CD4-positive, alpha-beta T cell treated with Interleukin-4 for 4 hours (primary cell): ENCODE measurements at regions not wholly inside any gene's neighbourhood (a gene's known extent, or its start where the extent isn't known, plus 50 kb on each side); places are given as distances from the start of the nearest gene placed in this dataset.
"Not testable (repeated sequence)": the region's sequence is repeated elsewhere in the genome, so short reads cannot be mapped to it uniquely, and the experiment has no call there.

Source experiments
- DNase-seq: peaks from one replicate; pipeline ENCODE4 v3.0.0-alpha.2; 2020

GRCh38 chr21:13907385-13907784 is 297.8 kb downstream of the POTED start:
- not testable (repeated sequence) for DNase-seq

DNA sequence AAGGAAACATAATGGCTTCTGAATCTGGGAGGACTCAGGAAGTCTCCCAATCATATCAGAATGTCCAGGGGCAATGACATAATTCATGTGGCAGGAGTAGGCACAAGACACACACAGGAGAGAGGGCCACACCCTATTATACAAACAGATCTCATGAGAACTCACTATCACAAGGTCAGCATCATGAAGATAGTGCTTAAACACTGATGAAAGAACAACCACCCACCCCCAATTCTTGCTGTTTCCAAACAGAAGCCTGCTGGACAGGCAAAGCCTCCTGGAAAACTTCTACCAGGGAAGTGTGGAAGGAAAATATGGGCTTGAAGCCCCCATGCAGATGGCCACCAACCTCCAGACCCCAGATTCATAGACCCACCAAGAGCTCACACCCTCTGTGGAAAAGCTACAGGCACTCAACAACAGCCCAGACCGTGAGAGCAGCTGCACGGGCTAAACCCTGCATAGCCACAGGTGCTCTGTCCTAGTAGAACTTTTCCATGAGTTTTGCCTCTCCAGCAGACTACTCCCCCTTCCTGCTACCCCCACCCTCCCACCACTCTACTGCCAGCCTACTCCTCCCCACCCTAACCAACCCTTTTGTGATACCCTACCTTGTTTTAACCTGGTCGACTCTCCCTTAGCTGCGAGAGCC is 287.1 kb downstream of the POTED start:
- DNase-seq = not testable (repeated sequence)

- DNase-seq = not testable (repeated sequence)
These were observed 284.0 kb downstream of the POTED start for GRCh38 chr21:13893617-13894016.

- DNase-seq = not testable (repeated sequence)
These were observed 283.4 kb downstream of the POTED start for GRCh38 chr21:13893025-13893424.

DNA sequence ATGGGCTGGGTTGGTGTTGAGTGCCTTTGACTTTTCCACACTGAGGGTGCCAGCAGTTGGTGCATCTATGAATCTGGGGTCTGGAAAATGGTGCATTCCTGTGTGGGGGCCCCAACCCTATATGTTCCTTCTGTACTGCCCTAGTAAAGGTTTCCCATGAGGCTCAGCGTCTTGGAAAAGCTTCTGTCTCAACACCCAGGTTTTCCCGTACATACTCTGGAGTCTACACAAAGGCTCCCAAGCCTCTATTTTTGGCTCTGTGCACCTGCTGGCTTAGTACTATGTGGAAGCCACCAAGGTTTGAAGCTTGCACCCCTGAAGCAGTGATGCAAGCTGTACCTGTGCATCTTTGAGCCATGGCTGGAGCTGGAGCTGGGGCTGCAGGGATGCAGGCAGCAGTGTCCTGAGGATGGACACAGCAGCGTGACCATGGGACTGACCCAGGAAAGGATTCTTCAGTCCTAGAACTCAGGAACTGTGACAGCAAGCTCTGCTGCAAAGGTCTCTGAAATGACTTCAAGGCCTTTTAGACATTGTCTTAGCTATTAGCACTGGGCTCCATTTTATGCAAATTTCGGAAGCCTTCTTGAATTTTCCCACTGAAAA is 282.7 kb downstream of the POTED start:
- DNase-seq = not testable (repeated sequence)

DNA sequence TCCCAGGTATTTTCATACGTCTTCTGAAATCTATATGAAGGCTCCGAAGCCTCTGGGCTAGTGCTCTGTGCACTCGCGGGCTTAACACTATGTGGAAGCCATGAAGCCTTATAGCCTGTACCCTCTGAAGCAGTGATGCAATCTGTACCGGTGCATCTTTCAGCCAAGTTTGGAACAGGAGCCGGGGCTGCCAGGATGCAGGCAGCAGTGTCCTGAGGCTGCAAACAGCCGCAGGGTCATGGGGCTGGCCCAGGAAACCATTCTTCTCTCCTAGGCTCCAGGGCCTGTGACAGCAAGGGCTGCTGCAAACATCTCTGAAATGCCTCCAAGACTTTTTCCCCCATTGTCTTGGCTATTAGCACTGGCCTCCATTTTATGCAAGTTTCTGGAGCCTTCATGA is 279.6 kb downstream of the POTED start:
- DNase-seq = not testable (repeated sequence)

DNA sequence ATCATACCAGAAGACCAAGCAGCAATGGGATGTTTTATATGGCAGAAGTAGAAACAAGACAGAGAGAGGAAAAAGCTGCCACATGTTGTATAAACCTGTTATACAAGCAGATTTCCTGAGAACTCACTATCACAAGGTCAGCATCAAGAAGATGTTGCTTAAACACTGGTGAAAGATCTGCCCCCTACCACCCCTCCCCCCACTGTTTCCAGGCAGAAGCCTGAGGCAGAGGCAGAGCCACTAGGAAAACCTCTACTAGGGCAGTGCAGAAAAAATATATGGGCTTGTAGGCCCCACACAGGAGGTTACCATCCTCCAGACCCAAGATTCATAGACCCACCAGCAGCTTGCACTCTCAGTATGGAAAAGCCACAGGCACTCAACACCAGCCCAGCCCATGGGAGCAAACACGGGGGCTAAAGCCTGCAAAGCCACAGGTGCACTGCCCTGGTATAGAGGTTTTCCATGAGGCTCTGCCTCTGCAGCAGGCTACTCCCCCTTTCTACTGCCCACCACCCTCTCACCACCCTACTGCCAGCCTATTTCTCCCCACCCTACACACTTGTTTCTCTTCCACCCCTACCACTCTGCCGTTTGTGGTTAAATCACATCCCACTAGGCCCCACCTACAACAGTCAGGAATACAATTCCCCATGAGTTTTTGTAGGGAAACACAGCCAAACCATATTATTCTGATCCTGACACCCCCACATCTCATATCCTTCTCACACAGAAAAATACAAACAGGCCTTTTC is 274.2 kb downstream of the POTED start:
- not testable (repeated sequence) for DNase-seq

DNA sequence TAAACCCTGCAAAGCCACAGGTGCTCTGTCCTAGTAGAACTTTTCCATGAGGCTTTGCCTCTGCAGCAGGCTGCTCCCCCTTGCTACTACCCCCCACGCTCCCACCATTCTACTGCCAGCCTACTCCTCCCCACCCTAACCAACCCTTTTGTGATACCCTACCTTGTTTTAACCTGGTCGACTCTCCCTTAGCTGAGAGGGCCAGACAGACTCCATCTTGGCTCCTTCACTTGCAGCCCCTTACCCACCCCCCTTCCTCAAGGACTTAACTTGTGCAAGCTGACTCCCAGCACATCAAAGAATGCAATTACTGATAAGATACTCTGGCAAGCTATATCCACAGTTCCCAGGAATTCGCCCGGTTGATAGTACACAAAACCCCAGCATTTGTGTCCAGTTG is 267.9 kb downstream of the POTED start:
- DNase-seq = not testable (repeated sequence)

DNA sequence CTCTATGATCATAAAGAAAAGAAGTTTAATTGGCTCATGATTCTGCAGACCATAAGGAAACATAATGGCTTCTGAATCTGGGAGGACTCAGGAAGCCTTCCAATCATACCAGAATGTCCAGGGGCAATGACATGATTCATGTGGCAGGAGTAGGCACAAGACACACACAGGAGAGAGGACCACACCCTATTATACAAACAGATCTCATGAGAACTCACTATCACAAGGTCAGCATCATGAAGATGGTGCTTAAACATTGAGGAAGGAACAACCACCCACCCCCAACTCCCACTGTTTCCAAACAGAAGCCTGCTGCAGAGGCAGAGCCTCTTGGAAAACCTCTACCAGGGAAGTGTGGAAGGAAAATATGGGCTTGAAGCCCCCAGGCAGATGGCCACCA is 267.4 kb downstream of the POTED start:
- not testable (repeated sequence) for DNase-seq

GRCh38 chr21:13874001-13874400 is 264.4 kb downstream of the POTED start:
- DNase-seq = not testable (repeated sequence)

DNA sequence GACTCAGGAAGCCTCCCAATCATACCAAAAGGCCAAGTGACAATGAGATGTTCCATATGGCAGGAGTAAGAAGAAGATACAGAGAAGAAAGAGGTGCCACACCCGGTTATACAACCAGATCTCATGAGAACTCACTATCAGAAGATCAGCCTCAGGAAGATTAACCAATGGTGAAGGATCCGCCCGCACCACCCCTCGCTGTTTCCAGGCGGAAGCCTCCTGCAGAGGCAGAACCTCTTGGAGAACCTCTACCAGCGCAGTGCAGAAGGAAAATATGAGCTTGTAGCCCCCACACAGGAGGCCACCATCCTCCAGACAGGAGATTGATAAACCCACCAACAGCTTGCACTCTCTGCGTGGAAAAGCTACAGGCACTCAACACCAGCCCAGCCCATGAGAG is 245.1 kb downstream of the POTED start:
- DNase-seq = no peak

DNA sequence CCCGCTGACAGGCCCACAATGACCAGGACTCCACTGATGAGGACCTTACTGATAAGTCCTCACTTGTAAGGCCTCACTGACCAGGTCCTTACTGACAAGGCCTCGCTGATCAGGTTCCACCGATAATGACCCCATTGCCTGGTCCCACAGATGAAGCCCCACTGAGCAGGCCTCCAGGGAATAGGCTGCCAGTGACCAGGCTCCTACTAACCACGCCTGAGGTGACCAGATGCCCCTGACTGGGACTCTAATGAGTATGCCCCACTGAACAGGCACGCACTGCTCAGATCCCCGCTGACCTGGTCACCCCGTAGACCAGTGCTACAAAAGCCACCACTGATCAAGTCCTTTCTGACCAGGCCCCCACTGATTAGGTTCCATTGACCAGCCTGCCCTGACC is 241.2 kb downstream of the POTED start:
- not testable (repeated sequence) for DNase-seq

DNA sequence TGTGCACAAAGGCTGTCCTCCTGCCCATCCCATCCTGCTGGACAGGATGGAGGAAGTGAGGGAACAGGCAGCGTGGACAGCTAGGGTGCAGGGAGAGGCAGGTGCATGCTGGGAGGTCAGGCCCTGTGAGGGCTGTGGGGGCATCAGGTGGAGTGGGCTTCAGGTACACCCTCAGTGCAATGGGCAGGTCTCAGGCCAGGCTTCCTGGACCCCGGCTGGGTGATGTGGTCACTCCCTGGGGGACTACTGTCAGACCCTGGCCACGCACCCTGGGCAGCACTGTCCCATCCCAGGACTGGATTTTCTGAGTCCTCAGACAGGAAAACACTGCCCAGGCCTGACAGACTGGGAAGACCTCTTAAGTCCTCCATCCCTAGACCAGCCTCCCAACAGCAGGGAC is 239.9 kb downstream of the POTED start:
- DNase-seq = not testable (repeated sequence)

GRCh38 chr21:13846718-13847117 is 237.1 kb downstream of the POTED start:
- DNase-seq = not testable (repeated sequence)

DNA sequence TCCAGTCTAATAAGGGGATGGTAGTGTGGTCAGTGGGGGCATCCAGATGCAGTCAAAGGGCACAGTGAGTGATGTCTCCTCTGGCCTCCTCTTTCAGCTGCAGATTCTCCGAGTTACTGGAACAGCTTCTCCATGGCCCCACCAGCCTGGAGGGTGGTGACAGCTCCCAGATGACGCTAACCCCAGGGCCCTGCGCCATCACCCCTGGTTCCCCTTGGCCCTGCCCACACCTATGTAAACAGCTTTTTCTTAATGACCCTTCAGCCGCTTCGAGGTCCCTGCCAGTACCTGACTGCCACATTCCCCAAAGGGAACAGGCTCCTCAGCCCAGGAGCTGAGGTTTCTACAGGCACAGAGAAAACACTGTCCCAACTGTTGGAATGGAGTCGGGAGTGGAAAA is 235.0 kb downstream of the POTED start:
- DNase-seq = not testable (repeated sequence)

DNA sequence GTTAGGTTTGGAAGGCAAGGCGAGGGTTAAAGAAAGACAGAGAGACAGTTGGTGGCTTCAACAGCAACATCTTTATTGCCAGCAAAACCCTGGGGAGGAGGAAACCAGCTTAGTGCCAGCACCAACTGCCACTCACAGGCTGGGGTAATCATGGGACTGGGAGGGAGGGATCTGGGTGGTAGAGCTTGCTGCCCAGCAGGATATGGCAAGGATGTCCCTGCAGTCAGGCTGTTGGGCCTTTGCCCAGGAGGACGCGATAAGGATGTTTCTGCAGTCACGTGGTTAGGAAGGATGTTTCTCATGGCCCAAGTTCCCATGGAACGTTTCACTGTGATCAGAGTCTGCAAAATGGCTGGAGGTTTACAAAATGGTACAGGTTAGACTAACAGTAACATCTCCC is 233.5 kb downstream of the POTED start:
- DNase-seq = not testable (repeated sequence)

DNA sequence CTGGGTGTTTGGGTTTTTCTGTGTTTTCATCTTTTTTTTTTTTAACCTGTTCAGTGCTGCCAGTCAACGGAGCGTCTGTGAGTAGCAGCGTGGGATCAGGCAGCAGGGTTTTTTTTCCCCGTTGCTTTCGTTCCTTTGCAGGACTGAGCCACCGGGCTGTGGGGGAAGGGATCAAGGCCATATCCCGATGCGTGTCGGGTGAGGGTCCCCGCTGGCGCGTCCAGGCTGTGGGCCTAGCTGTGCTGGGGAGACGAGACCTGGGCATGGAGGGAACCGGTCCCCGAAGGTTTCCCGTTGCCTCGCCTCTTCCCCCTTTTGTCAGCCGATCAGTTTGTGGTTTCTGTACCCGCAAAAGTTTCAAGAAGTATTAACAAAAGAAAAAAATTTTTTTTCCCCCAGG is 218.1 kb downstream of the POTED start:
- not testable (repeated sequence) for DNase-seq

GRCh38 chr21:13827201-13827600 is 217.6 kb downstream of the POTED start:
- DNase-seq = no peak

DNA sequence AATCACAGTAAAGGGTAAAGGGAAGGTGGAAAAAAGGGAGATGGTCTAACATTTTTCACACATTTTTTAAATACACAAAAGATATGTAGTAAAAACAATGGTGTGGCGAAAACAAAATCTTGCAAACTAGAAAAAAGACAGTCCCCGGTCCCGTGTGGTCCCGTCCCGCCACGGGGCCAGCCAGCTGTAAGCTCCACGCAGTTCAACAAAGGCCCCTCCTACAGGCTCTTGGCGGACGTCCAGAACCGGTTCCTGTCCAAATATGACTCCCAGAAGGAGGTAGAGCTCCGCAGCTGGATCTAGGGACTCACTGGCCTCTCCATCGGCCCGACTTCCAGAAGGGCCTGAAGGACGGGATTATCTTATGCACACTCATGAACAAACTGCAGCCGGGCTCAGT is 216.9 kb downstream of the POTED start:
- DNase-seq = not testable (repeated sequence)

DNA sequence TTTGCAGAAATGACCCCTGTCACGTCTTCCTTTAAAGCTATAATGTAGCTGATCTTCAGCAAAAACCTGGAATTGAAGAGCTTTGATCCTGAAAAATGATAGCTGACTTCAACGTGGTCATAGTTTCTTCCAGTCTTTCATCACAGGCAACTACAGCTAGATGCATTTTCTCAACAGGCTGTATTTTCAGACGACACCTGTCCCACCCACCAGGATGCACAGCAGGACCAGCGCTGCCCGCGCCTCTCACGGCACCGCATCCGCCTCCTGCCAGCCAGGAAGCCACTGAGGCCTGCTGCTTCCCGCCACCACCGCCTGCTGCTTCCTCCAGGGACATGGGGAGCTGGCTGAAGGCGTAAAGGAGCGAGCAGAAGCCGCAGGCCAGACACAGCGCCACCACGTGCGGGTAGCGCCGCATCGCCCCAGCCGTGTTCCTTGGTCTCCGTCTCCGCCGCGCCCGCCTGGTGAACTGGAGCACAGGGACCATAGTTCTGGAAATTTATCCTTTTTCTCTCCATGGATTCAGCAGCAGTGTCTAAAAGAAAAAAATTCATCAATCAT is 215.7 kb downstream of the POTED start:
- DNase-seq = not testable (repeated sequence)

GRCh38 chr21:13820286-13820685 is 210.7 kb downstream of the POTED start:
- not testable (repeated sequence) for DNase-seq

- DNase-seq = not testable (repeated sequence)
These were observed 202.6 kb downstream of the POTED start for GRCh38 chr21:13812191-13812590.

DNA sequence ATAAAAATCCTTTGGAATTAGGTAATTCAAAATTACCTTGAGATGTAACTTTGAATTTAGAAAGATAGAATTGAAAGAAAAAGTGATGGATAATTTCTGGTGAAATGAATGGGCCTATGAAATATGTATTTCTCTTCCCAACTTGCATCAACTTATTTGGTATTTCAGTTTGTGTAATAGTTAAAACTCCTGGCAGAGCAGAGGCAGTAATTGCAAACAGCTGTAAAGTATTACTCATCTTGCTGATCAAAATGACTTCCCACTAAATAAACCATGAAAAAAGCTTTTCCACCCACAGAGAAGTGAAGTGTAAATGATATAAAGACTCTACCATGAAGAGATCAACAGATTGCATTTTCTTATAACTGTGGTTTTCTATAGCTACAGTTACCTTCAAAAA is 201.0 kb downstream of the POTED start:
- not testable (repeated sequence) for DNase-seq

DNA sequence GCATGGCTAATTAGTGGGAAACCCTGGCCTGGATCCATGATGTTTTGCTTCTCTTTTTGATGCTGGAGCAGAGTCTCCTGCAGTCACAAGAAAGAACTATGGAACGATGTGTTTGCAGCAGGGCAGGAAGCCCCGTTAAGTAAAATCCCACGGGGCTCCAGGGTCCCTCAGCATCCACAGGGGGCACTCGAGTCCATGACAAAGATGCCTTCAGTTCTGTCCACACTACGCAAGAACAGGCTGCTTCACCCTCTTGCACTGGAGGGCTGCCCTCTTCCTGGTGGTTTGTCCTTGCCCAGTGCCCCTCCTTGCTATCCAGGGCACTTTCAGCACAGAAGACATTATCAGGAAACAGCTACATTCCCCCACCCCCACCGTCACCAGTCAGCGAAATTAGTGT is 196.9 kb downstream of the POTED start:
- not testable (repeated sequence) for DNase-seq
